ENCODE measurements at regions not wholly inside any gene's neighbourhood (a gene's known extent, or its start where the extent isn't known, plus 50 kb on each side); places are given as distances from the start of the nearest gene placed in this dataset.

GRCh38 chr2:216808805-216809425 lies 50.9 kb downstream of the TNP1 start:
- H3K27me3 ChIP-seq (replicated peaks; ENCODE audit: insufficient read depth) = no peaks in the 10 kb centered on the region
- H3K9me3 ChIP-seq = no peaks in the 10 kb centered on the region
- ATAC-seq (ENCODE audit: insufficient number of reproducible peaks, low FRiP score, low read depth) = no peak
- TF ChIP-seq CTCF (IDR thresholded peaks at IDR 0.05) = no peak
- no peak overlapping the region for H3K4me3 ChIP-seq
- no peak for DNase-seq (ENCODE audit: low spot score)
- H3K36me3 ChIP-seq = no peaks in the 10 kb centered on the region
- H3K4me1 ChIP-seq (ENCODE audit: control insufficient read depth in 1 of 2, low read depth in 2 of 2) = peaks cover 0 to 14% of the 10 kb centered on the region in 2 donors
- H3K27ac ChIP-seq = no peak overlapping the region

- TF ChIP-seq CTCF (IDR thresholded peaks at IDR 0.05) = no peak
- ATAC-seq (ENCODE audit: insufficient number of reproducible peaks, low FRiP score, low read depth) = no peak
- Histone ChIP-seq H3K4me3 (no peak overlapping the region), H3K9me3 (no peaks in the 10 kb centered on the region), H3K36me3 (no peaks in the 10 kb centered on the region), H3K27ac (no peak overlapping the region), H3K4me1 (ENCODE audit: control insufficient read depth in 1 of 2, low read depth in 2 of 2) (peaks cover 0 to 21% of the 10 kb centered on the region in 2 donors), H3K27me3 (replicated peaks; ENCODE audit: insufficient read depth) (no peaks in the 10 kb centered on the region)
- DNase-seq (ENCODE audit: low spot score) = no peak
Observed at GRCh38 chr2:216807857-216808272, 52.0 kb downstream of the TNP1 start.

- H3K27ac ChIP-seq = peak overlapping the region in 1 of 2 donors; percentile 9
- no peaks in the 10 kb centered on the region for H3K36me3 ChIP-seq
- DNase-seq (ENCODE audit: low spot score) (no peak), ATAC-seq (ENCODE audit: insufficient number of reproducible peaks, low FRiP score, low read depth) (no peak)
- H3K9me3 ChIP-seq = no peaks in the 10 kb centered on the region
- no peak for TF ChIP-seq CTCF (IDR thresholded peaks at IDR 0.05)
- no peak overlapping the region for H3K4me3 ChIP-seq
- no peaks in the 10 kb centered on the region for H3K27me3 ChIP-seq (replicated peaks; ENCODE audit: insufficient read depth)
- H3K4me1 ChIP-seq (ENCODE audit: control insufficient read depth in 1 of 2, low read depth in 2 of 2) = peaks cover 15 to 53% of the 10 kb centered on the region in 2 donors
Observed at GRCh38 chr2:216804357-216805350, 55.2 kb downstream of the TNP1 start.

DNA sequence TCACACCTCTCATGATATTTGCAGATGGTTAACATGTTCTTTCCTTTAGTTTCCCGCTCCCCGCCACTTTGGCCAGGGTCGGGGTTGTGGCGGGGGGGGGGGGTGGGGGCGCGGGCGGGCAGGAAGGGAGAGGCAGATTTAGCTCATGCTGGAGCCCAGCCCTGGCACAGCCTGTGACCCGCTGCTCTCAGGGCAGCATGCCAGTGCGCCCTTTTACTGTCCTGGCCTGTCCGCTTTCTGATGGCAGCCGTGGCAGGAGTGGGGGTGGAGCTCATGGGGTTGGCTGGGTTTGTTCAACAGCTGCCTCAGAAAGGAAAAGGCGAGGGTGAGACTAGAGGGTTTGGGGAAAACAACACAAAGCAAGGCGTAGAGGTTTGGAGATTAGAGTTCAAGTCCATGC lies 56.1 kb downstream of the TNP1 start:
- Histone ChIP-seq H3K27ac (peak overlapping the region; percentile 9 to 56), H3K9me3 (no peaks in the 10 kb centered on the region), H3K36me3 (no peaks in the 10 kb centered on the region), H3K4me3 (no peak overlapping the region), H3K27me3 (replicated peaks; ENCODE audit: insufficient read depth) (no peaks in the 10 kb centered on the region), H3K4me1 (ENCODE audit: control insufficient read depth in 1 of 2, low read depth in 2 of 2) (peaks cover 16 to 59% of the 10 kb centered on the region in 2 donors)
- no peak for TF ChIP-seq CTCF (IDR thresholded peaks at IDR 0.05)
- ATAC-seq (ENCODE audit: insufficient number of reproducible peaks, low FRiP score, low read depth) (no peak), DNase-seq (ENCODE audit: low spot score) (no peak)

GRCh38 chr2:216802516-216803215 lies 57.2 kb downstream of the TNP1 start:
- H3K36me3 ChIP-seq = no peaks in the 10 kb centered on the region
- no peak overlapping the region for H3K4me3 ChIP-seq
- peaks cover 16 to 59% of the 10 kb centered on the region in 2 donors for H3K4me1 ChIP-seq (ENCODE audit: control insufficient read depth in 1 of 2, low read depth in 2 of 2)
- no peaks in the 10 kb centered on the region for H3K27me3 ChIP-seq (replicated peaks; ENCODE audit: insufficient read depth)
- no peak for TF ChIP-seq CTCF (IDR thresholded peaks at IDR 0.05)
- no peaks in the 10 kb centered on the region for H3K9me3 ChIP-seq
- no peak for DNase-seq (ENCODE audit: low spot score)
- peak overlapping the region; percentile 54 to 56 for H3K27ac ChIP-seq
- ATAC-seq (ENCODE audit: insufficient number of reproducible peaks, low FRiP score, low read depth) = no peak

All from thoracic aorta (tissue), 2 donors.